Neural progenitor cell (in vitro differentiated cells): ENCODE measurements at regions not wholly inside any gene's neighbourhood (a gene's known extent, or its start where the extent isn't known, plus 50 kb on each side); places are given as distances from the start of the nearest gene placed in this dataset.
"Not testable (repeated sequence)": the region's sequence is repeated elsewhere in the genome, so short reads cannot be mapped to it uniquely, and the experiment has no call there.

Experiments
- DNase-seq: peaks from one replicate; pipeline ENCODE4 v3.0.0-alpha.2; 2016; ENCODE audit warnings: low spot score
- H2AFZ ChIP-seq: fragments of 200-600 bp; sonication (generic); replicated peaks from 2 replicates; pipeline ENCODE4 v1.6.1; 2016; ENCODE audit warnings: antibody characterized with exemption
- H3F3A ChIP-seq: fragments of 200-600 bp; sonication (generic); 2 replicates; pipeline ENCODE4 v1.6.1; 2016; ENCODE audit warnings: antibody characterized with exemption, low read depth
- H3K27ac ChIP-seq: fragments of 200-600 bp; sonication (generic); 2 replicates; pipeline ENCODE4 v1.5.1; 2016; ENCODE audit warnings: mild to moderate bottlenecking
- H3K27me3 ChIP-seq: fragments of 200-600 bp; sonication (generic); 2 replicates; pipeline ENCODE4 v1.6.1; 2016; ENCODE audit warnings: mild to moderate bottlenecking, moderate library complexity
- H3K36me3 ChIP-seq: fragments of 200-600 bp; sonication (generic); 2 replicates; pipeline ENCODE4 v1.5.1; 2016
- H3K4me1 ChIP-seq: fragments of 200-600 bp; sonication (generic); 2 replicates; pipeline ENCODE4 v1.6.1; 2016; ENCODE audit warnings: mixed run types
- H3K4me2 ChIP-seq: fragments of 200-600 bp; sonication (generic); 2 replicates; pipeline ENCODE4 v1.6.1; 2016
- H3K4me3 ChIP-seq: fragments of 200-600 bp; sonication (generic); 2 replicates; pipeline ENCODE4 v1.5.1; 2016
- H3K79me2 ChIP-seq: fragments of 200-600 bp; sonication (generic); 2 replicates; pipeline ENCODE4 v1.6.1; 2016; ENCODE audit warnings: low read depth
- H3K9ac ChIP-seq: fragments of 200-600 bp; sonication (generic); 2 replicates; pipeline ENCODE4 v1.6.1; 2016
- H3K9me3 ChIP-seq: fragments of 200-600 bp; sonication (generic); 2 replicates; pipeline ENCODE4 v1.5.1; 2016; ENCODE audit warnings: low read depth
- H4K20me1 ChIP-seq: fragments of 200-600 bp; sonication (generic); 2 replicates; pipeline ENCODE4 v1.6.1; 2016; ENCODE audit warnings: low read depth
- H3K27ac Mint-ChIP-seq: 3 replicates; pipeline ENCODE4 v1.8.0; 2021; ENCODE audit warnings: mixed read lengths
- H3K27me3 Mint-ChIP-seq: 2 replicates; pipeline ENCODE4 v1.8.0; 2022; ENCODE audit warnings: low read depth, mild to moderate bottlenecking, inconsistent platforms, moderate library complexity, mixed read lengths; ENCODE audit not compliant: insufficient read depth
- H3K36me3 Mint-ChIP-seq: 3 replicates; pipeline ENCODE4 v1.8.0; 2021; ENCODE audit warnings: mixed read lengths
- H3K4me1 Mint-ChIP-seq: 3 replicates; pipeline ENCODE4 v1.8.0; 2021; ENCODE audit warnings: mixed read lengths
- H3K4me3 Mint-ChIP-seq: 3 replicates; pipeline ENCODE4 v1.8.0; 2021; ENCODE audit warnings: mild to moderate bottlenecking, moderate library complexity, mixed read lengths
- H3K9me3 Mint-ChIP-seq: 3 replicates; pipeline ENCODE4 v1.8.0; 2020; ENCODE audit warnings: mixed read lengths
- CTCF ChIP-seq: fragments of 200-600 bp; sonication (generic); IDR thresholded peaks from 2 replicates; pipeline ENCODE4 v1.5.1; 2017; ENCODE audit warnings: antibody characterized with exemption, mild to moderate bottlenecking
- EZH2 ChIP-seq: fragments of 200-600 bp; sonication (generic); IDR thresholded peaks from 2 replicates; pipeline ENCODE4 v1.6.1; 2017; ENCODE audit warnings: antibody characterized with exemption, mild to moderate bottlenecking, moderate library complexity
- EZH2phosphoT487 ChIP-seq: fragments of 200-600 bp; sonication (generic); IDR thresholded peaks from 2 replicates; pipeline ENCODE4 v1.6.1; 2017; ENCODE audit warnings: antibody characterized with exemption

- H3K36me3 Mint-ChIP-seq: no peaks in the 10 kb centered on the region
- H3K9me3 Mint-ChIP-seq: peaks cover 2% of the 10 kb centered on the region
- no peak overlapping the region for H3K4me3 ChIP-seq
- no peaks in the 10 kb centered on the region for H4K20me1 ChIP-seq
- no peak overlapping the region for H2AFZ ChIP-seq
- no peak overlapping the region for H3K27ac Mint-ChIP-seq
- no peaks in the 10 kb centered on the region for H3K4me1 Mint-ChIP-seq
- H3K36me3 ChIP-seq: no peaks in the 10 kb centered on the region
- H3K4me1 ChIP-seq: no peaks in the 10 kb centered on the region
- H3K9me3 ChIP-seq: no peaks in the 10 kb centered on the region
- no peak overlapping the region for H3K9ac ChIP-seq
- no peak overlapping the region for H3K27ac ChIP-seq
- H3K4me2 ChIP-seq: no peak overlapping the region
- no peak for TF ChIP-seq CTCF
- no peak for TF ChIP-seq EZH2phosphoT487
- no peak for TF ChIP-seq EZH2
- DNase-seq: no peak
- H3K27me3 Mint-ChIP-seq: no peaks in the 10 kb centered on the region
- H3F3A ChIP-seq: no peaks in the 10 kb centered on the region
- no peaks in the 10 kb centered on the region for H3K79me2 ChIP-seq
- no peaks in the 10 kb centered on the region for H3K27me3 ChIP-seq
- no peak overlapping the region for H3K4me3 Mint-ChIP-seq
These were observed 256.0 kb downstream of the KTN1 start for GRCh38 chr14:55835985-55836384.

GRCh38 chr14:55837467-55837866, 257.5 kb downstream of the KTN1 start:
- Histone ChIP-seq H3K27me3 (no peaks in the 10 kb centered on the region), H3K27ac (no peak overlapping the region), H4K20me1 (no peaks in the 10 kb centered on the region), H3K79me2 (no peaks in the 10 kb centered on the region), H2AFZ (no peak overlapping the region), H3K9ac (no peak overlapping the region), H3F3A (no peaks in the 10 kb centered on the region), H3K9me3 (no peaks in the 10 kb centered on the region), H3K4me1 (no peaks in the 10 kb centered on the region), H3K4me3 (no peak overlapping the region), H3K36me3 (no peaks in the 10 kb centered on the region), H3K4me2 (no peak overlapping the region)
- Mint-ChIP-seq H3K27me3 (no peaks in the 10 kb centered on the region), H3K9me3 (peaks cover 2% of the 10 kb centered on the region), H3K4me1 (no peaks in the 10 kb centered on the region), H3K36me3 (no peaks in the 10 kb centered on the region), H3K27ac (no peak overlapping the region), H3K4me3 (no peak overlapping the region)
- no peak for DNase-seq
- TF ChIP-seq EZH2phosphoT487 (no peak), EZH2 (no peak), CTCF (no peak)

GRCh38 chr14:55838529-55839052, 258.6 kb downstream of the KTN1 start:
- no peaks in the 10 kb centered on the region for H3K4me1 ChIP-seq
- no peak for DNase-seq
- no peak overlapping the region for H3K4me2 ChIP-seq
- H3K27ac ChIP-seq: no peak overlapping the region
- H3K9me3 ChIP-seq: no peaks in the 10 kb centered on the region
- no peak for TF ChIP-seq EZH2
- no peak for TF ChIP-seq CTCF
- no peak for TF ChIP-seq EZH2phosphoT487
- no peaks in the 10 kb centered on the region for H4K20me1 ChIP-seq
- no peaks in the 10 kb centered on the region for H3F3A ChIP-seq
- H3K4me1 Mint-ChIP-seq: no peaks in the 10 kb centered on the region
- no peaks in the 10 kb centered on the region for H3K36me3 Mint-ChIP-seq
- H3K36me3 ChIP-seq: no peaks in the 10 kb centered on the region
- H3K4me3 ChIP-seq: no peak overlapping the region
- no peaks in the 10 kb centered on the region for H3K27me3 ChIP-seq
- no peak overlapping the region for H3K4me3 Mint-ChIP-seq
- peaks cover 2% of the 10 kb centered on the region for H3K9me3 Mint-ChIP-seq
- no peaks in the 10 kb centered on the region for H3K79me2 ChIP-seq
- H2AFZ ChIP-seq: no peak overlapping the region
- no peak overlapping the region for H3K27ac Mint-ChIP-seq
- no peak overlapping the region for H3K9ac ChIP-seq
- no peaks in the 10 kb centered on the region for H3K27me3 Mint-ChIP-seq

- H3K4me1 ChIP-seq, H3F3A ChIP-seq, H3K4me2 ChIP-seq, H4K20me1 ChIP-seq, H3K9me3 ChIP-seq, H3K9ac ChIP-seq, H3K27me3 ChIP-seq, H3K4me3 Mint-ChIP-seq, H3K27me3 Mint-ChIP-seq, H3K79me2 ChIP-seq, H3K36me3 ChIP-seq, H2AFZ ChIP-seq, DNase-seq, H3K9me3 Mint-ChIP-seq, H3K27ac ChIP-seq, H3K27ac Mint-ChIP-seq, H3K4me3 ChIP-seq, H3K36me3 Mint-ChIP-seq, H3K4me1 Mint-ChIP-seq: not testable (repeated sequence)
These were observed 259.4 kb downstream of the KTN1 start for GRCh38 chr14:55839301-55839947.
